ENCODE measurements at regions not wholly inside any gene's neighbourhood (a gene's known extent, or its start where the extent isn't known, plus 50 kb on each side); places are given as distances from the start of the nearest gene placed in this dataset.
"Not testable (repeated sequence)": the region's sequence is repeated elsewhere in the genome, so short reads cannot be mapped to it uniquely, and the experiment has no call there.

DNA sequence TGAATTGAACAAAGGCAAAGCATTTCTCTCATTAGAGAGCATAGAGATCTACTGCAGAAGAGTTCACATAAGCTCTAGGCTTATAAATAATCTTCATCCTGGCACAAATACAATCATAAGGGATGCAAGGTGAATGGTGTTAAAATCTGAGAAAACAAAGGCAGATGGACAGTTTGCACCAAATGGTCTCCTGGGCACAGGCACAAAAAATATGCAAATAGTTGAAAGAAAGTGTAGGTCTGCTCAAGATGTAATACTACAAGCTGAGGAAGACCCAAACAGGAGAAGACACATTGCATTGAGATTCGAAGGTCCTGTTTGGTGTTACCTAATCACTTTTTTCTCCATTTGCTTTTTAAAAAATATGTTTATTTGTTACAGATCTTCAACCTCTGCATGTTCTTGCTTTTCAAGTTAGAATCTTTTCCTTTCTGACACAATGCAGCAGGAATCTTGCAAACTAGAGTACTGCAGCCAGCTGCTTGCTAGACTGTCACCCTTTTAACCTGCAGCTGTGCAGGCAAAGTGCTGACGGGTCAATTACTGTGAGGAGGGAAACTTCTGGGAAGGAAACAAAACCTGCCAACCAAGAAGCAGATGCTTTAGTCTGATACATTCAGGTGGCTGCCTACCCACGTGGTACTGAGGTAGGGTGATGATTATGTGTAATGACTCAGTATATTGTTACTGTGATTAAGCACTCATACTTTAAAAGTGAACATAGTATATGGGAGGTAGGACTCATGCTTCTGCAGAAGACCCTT is 1048.6 kb upstream of the SEMA6A start:
- Mint-ChIP-seq H3K4me1 (ENCODE audit: low read depth in 2 of 2) (no peaks in the 10 kb centered on the region), H3K9me3 (peaks cover 13% of the 10 kb centered on the region), H3K27me3 (no peaks in the 10 kb centered on the region), H3K4me3 (no peak overlapping the region), H3K27ac (no peak overlapping the region), H3K36me3 (no peaks in the 10 kb centered on the region)
- ATAC-seq (no peak), DNase-seq (ENCODE audit: low spot score) (no peak)

- Mint-ChIP-seq H3K4me3 (no peak overlapping the region), H3K9me3 (peaks cover 17% of the 10 kb centered on the region), H3K27me3 (no peaks in the 10 kb centered on the region), H3K27ac (no peak overlapping the region), H3K4me1 (ENCODE audit: low read depth in 2 of 2) (no peaks in the 10 kb centered on the region), H3K36me3 (no peaks in the 10 kb centered on the region)
- ATAC-seq (no peak), DNase-seq (ENCODE audit: low spot score) (no peak)
Observed at GRCh38 chr5:117621921-117622320, 1047.3 kb upstream of the SEMA6A start.

GRCh38 chr5:117615226-117615625 is 1040.6 kb upstream of the SEMA6A start:
- no peaks in the 10 kb centered on the region for H3K36me3 Mint-ChIP-seq
- H3K27ac Mint-ChIP-seq = no peak overlapping the region
- no peak for ATAC-seq

GRCh38 chr5:117614408-117614807 is 1039.8 kb upstream of the SEMA6A start:
- no peak overlapping the region for H3K4me3 Mint-ChIP-seq
- H3K27ac Mint-ChIP-seq = no peak overlapping the region
- no peaks in the 10 kb centered on the region for H3K36me3 Mint-ChIP-seq
- H3K9me3 Mint-ChIP-seq = peaks cover 22% of the 10 kb centered on the region
- no peak for DNase-seq (ENCODE audit: low spot score)
- H3K27me3 Mint-ChIP-seq = no peaks in the 10 kb centered on the region
- no peaks in the 10 kb centered on the region for H3K4me1 Mint-ChIP-seq (ENCODE audit: low read depth in 2 of 2)
- no peak for ATAC-seq

More at GRCh38 chr5:117615226-117615625, 1040.6 kb upstream of the SEMA6A start:
- no peak for DNase-seq (ENCODE audit: low spot score)
- no peak overlapping the region for H3K4me3 Mint-ChIP-seq
- H3K27me3 Mint-ChIP-seq = no peaks in the 10 kb centered on the region
- no peaks in the 10 kb centered on the region for H3K4me1 Mint-ChIP-seq (ENCODE audit: low read depth in 2 of 2)
- H3K9me3 Mint-ChIP-seq = peaks cover 15% of the 10 kb centered on the region

- Mint-ChIP-seq H3K9me3 (peaks cover 3% of the 10 kb centered on the region), H3K36me3 (no peaks in the 10 kb centered on the region), H3K27ac (no peak overlapping the region), H3K4me1 (ENCODE audit: low read depth in 2 of 2) (no peaks in the 10 kb centered on the region), H3K27me3 (no peaks in the 10 kb centered on the region), H3K4me3 (no peak overlapping the region)
- DNase-seq (ENCODE audit: low spot score) (no peak), ATAC-seq (no peak)
Observed at GRCh38 chr5:117604845-117605244, 1030.2 kb upstream of the SEMA6A start.

DNA sequence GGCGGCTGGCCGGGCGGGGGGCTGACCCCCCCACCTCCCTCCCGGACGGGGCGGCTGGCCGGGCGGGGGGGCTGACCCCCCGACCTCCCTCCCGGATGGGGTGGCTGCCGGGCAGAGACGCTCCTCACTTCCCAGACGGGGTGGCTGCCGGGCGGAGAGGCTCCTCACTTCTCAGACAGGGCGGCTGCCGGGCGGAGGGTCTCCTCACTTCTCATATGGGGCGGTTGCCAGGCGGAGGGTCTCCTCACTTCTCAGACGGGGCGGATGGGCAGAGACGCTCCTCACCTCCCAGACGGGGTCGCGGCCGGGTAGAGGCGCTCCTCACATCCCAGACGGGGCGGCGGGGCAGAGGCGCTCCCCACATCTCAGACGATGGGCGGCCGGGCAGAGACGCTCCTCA is 1025.2 kb upstream of the SEMA6A start:
- not testable (repeated sequence) for H3K4me3 Mint-ChIP-seq; H3K27ac Mint-ChIP-seq; H3K27me3 Mint-ChIP-seq; DNase-seq (ENCODE audit: low spot score); H3K9me3 Mint-ChIP-seq; H3K4me1 Mint-ChIP-seq (ENCODE audit: low read depth in 2 of 2); ATAC-seq; H3K36me3 Mint-ChIP-seq

- H3K9me3 Mint-ChIP-seq = peaks cover 14% of the 10 kb centered on the region
- H3K36me3 Mint-ChIP-seq = peaks cover 9% of the 10 kb centered on the region
- no peaks in the 10 kb centered on the region for H3K27me3 Mint-ChIP-seq
- DNase-seq (ENCODE audit: low spot score) (no peak), ATAC-seq (no peak)
- no peak overlapping the region for H3K4me3 Mint-ChIP-seq
- H3K27ac Mint-ChIP-seq = no peak overlapping the region
- H3K4me1 Mint-ChIP-seq (ENCODE audit: low read depth in 2 of 2) = no peaks in the 10 kb centered on the region
Observed at GRCh38 chr5:117594166-117594565, 1019.5 kb upstream of the SEMA6A start.

DNA sequence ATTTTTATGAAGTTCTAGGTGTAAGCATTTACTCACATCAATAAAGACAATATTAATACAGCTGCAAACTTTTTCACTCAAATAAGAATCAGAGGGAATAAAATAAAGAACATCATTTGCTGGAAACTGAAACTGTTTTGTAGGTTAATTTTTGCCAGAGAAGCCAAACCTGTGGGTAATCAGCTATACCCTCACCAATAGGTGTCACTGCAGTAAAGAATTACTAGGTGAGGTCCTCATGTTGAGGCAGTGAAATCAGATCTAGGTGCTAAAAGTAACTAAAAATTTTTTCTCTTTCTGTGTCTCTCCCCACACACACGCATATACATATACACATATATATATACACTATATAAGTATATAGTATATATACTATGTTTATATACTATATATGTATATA is 1016.3 kb upstream of the SEMA6A start:
- no peak overlapping the region for H3K27ac Mint-ChIP-seq
- DNase-seq (ENCODE audit: low spot score) (no peak), ATAC-seq (no peak)
- H3K4me3 Mint-ChIP-seq = no peak overlapping the region
- peaks cover 5% of the 10 kb centered on the region for H3K36me3 Mint-ChIP-seq
- no peaks in the 10 kb centered on the region for H3K27me3 Mint-ChIP-seq
- no peaks in the 10 kb centered on the region for H3K4me1 Mint-ChIP-seq (ENCODE audit: low read depth in 2 of 2)
- H3K9me3 Mint-ChIP-seq = peaks cover 13% of the 10 kb centered on the region

- Mint-ChIP-seq H3K4me1 (ENCODE audit: low read depth in 2 of 2) (no peaks in the 10 kb centered on the region), H3K27ac (no peak overlapping the region), H3K9me3 (peaks cover 9% of the 10 kb centered on the region), H3K27me3 (no peaks in the 10 kb centered on the region), H3K36me3 (peaks cover 2% of the 10 kb centered on the region), H3K4me3 (no peak overlapping the region)
- DNase-seq (ENCODE audit: low spot score) = no peak
- ATAC-seq = no peak
Observed at GRCh38 chr5:117588611-117589010, 1014.0 kb upstream of the SEMA6A start.

- Mint-ChIP-seq H3K27ac (no peak overlapping the region), H3K4me3 (no peak overlapping the region)
- no peak for ATAC-seq
Observed at GRCh38 chr5:117587111-117587510, 1012.5 kb upstream of the SEMA6A start.

GRCh38 chr5:117568622-117569021 is 994.0 kb upstream of the SEMA6A start:
- Mint-ChIP-seq H3K36me3 (no peaks in the 10 kb centered on the region), H3K4me1 (ENCODE audit: low read depth in 2 of 2) (no peaks in the 10 kb centered on the region), H3K27ac (no peak overlapping the region), H3K4me3 (no peak overlapping the region), H3K9me3 (peaks cover 2% of the 10 kb centered on the region), H3K27me3 (no peaks in the 10 kb centered on the region)
- DNase-seq (ENCODE audit: low spot score) = no peak
- ATAC-seq = no peak

More at GRCh38 chr5:117587111-117587510, 1012.5 kb upstream of the SEMA6A start:
- Mint-ChIP-seq H3K9me3 (peaks cover 6% of the 10 kb centered on the region), H3K4me1 (ENCODE audit: low read depth in 2 of 2) (no peaks in the 10 kb centered on the region), H3K36me3 (no peaks in the 10 kb centered on the region), H3K27me3 (no peaks in the 10 kb centered on the region)
- no peak for DNase-seq (ENCODE audit: low spot score)

- Mint-ChIP-seq H3K27me3 (no peaks in the 10 kb centered on the region), H3K27ac (no peak overlapping the region), H3K4me3 (no peak overlapping the region), H3K36me3 (no peaks in the 10 kb centered on the region), H3K4me1 (ENCODE audit: low read depth in 2 of 2) (no peaks in the 10 kb centered on the region), H3K9me3 (peaks cover 2% of the 10 kb centered on the region)
- ATAC-seq (no peak), DNase-seq (ENCODE audit: low spot score) (no peak)
Observed at GRCh38 chr5:117568126-117568525, 993.5 kb upstream of the SEMA6A start.

- H3K4me1 Mint-ChIP-seq (ENCODE audit: low read depth in 2 of 2) = no peaks in the 10 kb centered on the region
- H3K27me3 Mint-ChIP-seq = no peaks in the 10 kb centered on the region
- H3K36me3 Mint-ChIP-seq = no peaks in the 10 kb centered on the region
- peaks cover 8% of the 10 kb centered on the region for H3K9me3 Mint-ChIP-seq
- no peak overlapping the region for H3K4me3 Mint-ChIP-seq
- DNase-seq (ENCODE audit: low spot score) (no peak), ATAC-seq (no peak)
- no peak overlapping the region for H3K27ac Mint-ChIP-seq
Observed at GRCh38 chr5:117562647-117563046, 988.0 kb upstream of the SEMA6A start.

DNA sequence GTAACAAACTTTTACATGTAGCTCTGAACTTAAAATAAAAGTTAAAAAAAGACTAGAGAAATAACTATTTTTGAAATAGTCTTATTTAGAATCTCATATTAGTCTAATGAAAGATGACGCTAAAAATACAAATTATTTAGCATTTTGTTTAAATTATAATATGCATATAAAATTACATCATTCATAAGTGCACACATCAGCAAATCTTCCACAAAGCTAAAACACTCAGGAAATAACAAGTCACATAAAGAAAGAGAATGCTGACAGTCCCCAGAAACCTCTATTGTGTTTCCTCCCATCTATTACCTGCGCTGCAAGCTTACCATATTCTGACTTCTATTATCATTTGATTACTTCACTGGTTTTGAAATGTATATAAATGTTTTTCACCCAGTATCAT is 986.9 kb upstream of the SEMA6A start:
- Mint-ChIP-seq H3K4me1 (ENCODE audit: low read depth in 2 of 2) (no peaks in the 10 kb centered on the region), H3K36me3 (no peaks in the 10 kb centered on the region), H3K9me3 (peaks cover 5% of the 10 kb centered on the region), H3K4me3 (no peak overlapping the region), H3K27me3 (no peaks in the 10 kb centered on the region), H3K27ac (no peak overlapping the region)
- ATAC-seq = no peak
- DNase-seq (ENCODE audit: low spot score) = no peak
